ENCODE measurements at regions not wholly inside any gene's neighbourhood (a gene's known extent, or its start where the extent isn't known, plus 50 kb on each side); places are given as distances from the start of the nearest gene placed in this dataset.

- Histone ChIP-seq H3K4me1 (ENCODE audit: insufficient read depth, low read length) (peaks cover 14% of the 10 kb centered on the region), H3K36me3 (ENCODE audit: insufficient read depth, low read length) (peaks cover 15% of the 10 kb centered on the region; the same call in 1 of the 2 replicates), H3K9me3 (ENCODE audit: control insufficient read depth, insufficient read depth, low read length) (no peaks in the 10 kb centered on the region; the same call in 1 of the 2 replicates), H3K9ac (ENCODE audit: low read depth, low read length) (no peak overlapping the region)
Observed at GRCh38 chr9:2243666-2244555, 228.8 kb downstream of the SMARCA2 start.

GRCh38 chr9:2247340-2247739 lies 232.2 kb downstream of the SMARCA2 start:
- H3K9me3 ChIP-seq (ENCODE audit: control insufficient read depth, insufficient read depth, low read length) = no peaks in the 10 kb centered on the region; the same call in 1 of the 2 replicates
- H3K36me3 ChIP-seq (ENCODE audit: insufficient read depth, low read length) = peaks cover 12% of the 10 kb centered on the region; the same call in 1 of the 2 replicates
- H3K4me1 ChIP-seq (ENCODE audit: insufficient read depth, low read length) = peaks cover 9% of the 10 kb centered on the region; the same call in 1 of the 2 replicates
- no peak overlapping the region for H3K9ac ChIP-seq (ENCODE audit: low read depth, low read length)

GRCh38 chr9:2248768-2249265 lies 233.7 kb downstream of the SMARCA2 start:
- Histone ChIP-seq H3K9ac (ENCODE audit: low read depth, low read length) (no peak overlapping the region), H3K9me3 (ENCODE audit: control insufficient read depth, insufficient read depth, low read length) (peaks cover 6% of the 10 kb centered on the region; the same call in 1 of the 2 replicates), H3K36me3 (ENCODE audit: insufficient read depth, low read length) (peaks cover 16% of the 10 kb centered on the region; the same call in 1 of the 2 replicates), H3K4me1 (ENCODE audit: insufficient read depth, low read length) (peaks cover 3% of the 10 kb centered on the region; the same call in 1 of the 2 replicates)

- Histone ChIP-seq H3K9me3 (ENCODE audit: control insufficient read depth, insufficient read depth, low read length) (peaks cover 6% of the 10 kb centered on the region; the same call in 1 of the 2 replicates), H3K4me1 (ENCODE audit: insufficient read depth, low read length) (no peaks in the 10 kb centered on the region), H3K36me3 (ENCODE audit: insufficient read depth, low read length) (peaks cover 20% of the 10 kb centered on the region), H3K9ac (ENCODE audit: low read depth, low read length) (no peak overlapping the region)
Observed at GRCh38 chr9:2253636-2254580, 238.8 kb downstream of the SMARCA2 start.

- Histone ChIP-seq H3K36me3 (ENCODE audit: insufficient read depth, low read length) (peaks cover 24% of the 10 kb centered on the region), H3K9ac (ENCODE audit: low read depth, low read length) (no peak overlapping the region), H3K4me1 (ENCODE audit: insufficient read depth, low read length) (no peaks in the 10 kb centered on the region), H3K9me3 (ENCODE audit: control insufficient read depth, insufficient read depth, low read length) (peaks cover 8% of the 10 kb centered on the region; the same call in 1 of the 2 replicates)
Observed at GRCh38 chr9:2255128-2255527, 240.0 kb downstream of the SMARCA2 start.

- Histone ChIP-seq H3K9ac (ENCODE audit: low read depth, low read length) (no peak overlapping the region), H3K9me3 (ENCODE audit: control insufficient read depth, insufficient read depth, low read length) (peaks cover 8% of the 10 kb centered on the region; the same call in 1 of the 2 replicates), H3K36me3 (ENCODE audit: insufficient read depth, low read length) (peaks cover 26% of the 10 kb centered on the region), H3K4me1 (ENCODE audit: insufficient read depth, low read length) (no peaks in the 10 kb centered on the region)
Observed at GRCh38 chr9:2257248-2257929, 242.2 kb downstream of the SMARCA2 start.

- Histone ChIP-seq H3K36me3 (ENCODE audit: insufficient read depth, low read length) (peaks cover 19% of the 10 kb centered on the region), H3K9ac (ENCODE audit: low read depth, low read length) (no peak overlapping the region), H3K4me1 (ENCODE audit: insufficient read depth, low read length) (no peaks in the 10 kb centered on the region), H3K9me3 (ENCODE audit: control insufficient read depth, insufficient read depth, low read length) (peaks cover 6% of the 10 kb centered on the region; the same call in 1 of the 2 replicates)
Observed at GRCh38 chr9:2260417-2261306, 245.5 kb downstream of the SMARCA2 start.

- no peaks in the 10 kb centered on the region for H3K4me1 ChIP-seq (ENCODE audit: insufficient read depth, low read length)
Observed at GRCh38 chr9:2261421-2262103, 246.4 kb downstream of the SMARCA2 start.

GRCh38 chr9:2262386-2263071 lies 247.4 kb downstream of the SMARCA2 start:
- no peaks in the 10 kb centered on the region for H3K4me1 ChIP-seq (ENCODE audit: insufficient read depth, low read length)
- peaks cover 6% of the 10 kb centered on the region; the same call in 1 of the 2 replicates for H3K9me3 ChIP-seq (ENCODE audit: control insufficient read depth, insufficient read depth, low read length)
- H3K36me3 ChIP-seq (ENCODE audit: insufficient read depth, low read length) = peaks cover 15% of the 10 kb centered on the region
- H3K9ac ChIP-seq (ENCODE audit: low read depth, low read length) = no peak overlapping the region

More at GRCh38 chr9:2261421-2262103, 246.4 kb downstream of the SMARCA2 start:
- H3K9ac ChIP-seq (ENCODE audit: low read depth, low read length) = no peak overlapping the region
- H3K36me3 ChIP-seq (ENCODE audit: insufficient read depth, low read length) = peaks cover 15% of the 10 kb centered on the region
- peaks cover 6% of the 10 kb centered on the region; the same call in 1 of the 2 replicates for H3K9me3 ChIP-seq (ENCODE audit: control insufficient read depth, insufficient read depth, low read length)

- peaks cover 15% of the 10 kb centered on the region for H3K36me3 ChIP-seq (ENCODE audit: insufficient read depth, low read length)
- no peak overlapping the region for H3K9ac ChIP-seq (ENCODE audit: low read depth, low read length)
- H3K4me1 ChIP-seq (ENCODE audit: insufficient read depth, low read length) = no peaks in the 10 kb centered on the region
- peaks cover 6% of the 10 kb centered on the region; the same call in 1 of the 2 replicates for H3K9me3 ChIP-seq (ENCODE audit: control insufficient read depth, insufficient read depth, low read length)
Observed at GRCh38 chr9:2263111-2263510, 248.0 kb downstream of the SMARCA2 start.

GRCh38 chr9:2263665-2264064 lies 248.5 kb downstream of the SMARCA2 start:
- H3K4me1 ChIP-seq (ENCODE audit: insufficient read depth, low read length) = no peaks in the 10 kb centered on the region
- H3K9me3 ChIP-seq (ENCODE audit: control insufficient read depth, insufficient read depth, low read length) = peaks cover 6% of the 10 kb centered on the region; the same call in 1 of the 2 replicates
- no peak overlapping the region for H3K9ac ChIP-seq (ENCODE audit: low read depth, low read length)
- H3K36me3 ChIP-seq (ENCODE audit: insufficient read depth, low read length) = peaks cover 14% of the 10 kb centered on the region

- no peak overlapping the region for H3K9ac ChIP-seq (ENCODE audit: low read depth, low read length)
- H3K36me3 ChIP-seq (ENCODE audit: insufficient read depth, low read length) = peaks cover 11% of the 10 kb centered on the region
- H3K4me1 ChIP-seq (ENCODE audit: insufficient read depth, low read length) = no peaks in the 10 kb centered on the region
Observed at GRCh38 chr9:2264081-2264480, 248.9 kb downstream of the SMARCA2 start.

More at GRCh38 chr9:2264081-2264480, 248.9 kb downstream of the SMARCA2 start:
- H3K9me3 ChIP-seq (ENCODE audit: control insufficient read depth, insufficient read depth, low read length) = peaks cover 6% of the 10 kb centered on the region; the same call in 1 of the 2 replicates

Measured in ES-I3 (cell line).